PC-3 (cell line): ENCODE measurements at regions not wholly inside any gene's neighbourhood (a gene's known extent, or its start where the extent isn't known, plus 50 kb on each side); places are given as distances from the start of the nearest gene placed in this dataset.

ENCODE experiments used
- CTCF ChIP-seq: fragments of 300-600 bp; sonication (generic); conservative IDR thresholded peaks from 2 replicates; pipeline ENCODE4 v1.5.1; 2017; ENCODE audit warnings: antibody characterized with exemption, low read depth, mild to moderate bottlenecking, low read length
- EZH2 ChIP-seq: fragments of 300-600 bp; sonication (generic); IDR thresholded peaks from one replicate; pipeline ENCODE4 v1.6.1; 2017; ENCODE audit warnings: antibody characterized with exemption, mild to moderate bottlenecking, low read length; ENCODE audit not compliant: unreplicated experiment
- EZH2phosphoT487 ChIP-seq: fragments of 300-600 bp; sonication (generic); IDR thresholded peaks from 2 replicates; pipeline ENCODE4 v1.6.1; 2018; ENCODE audit warnings: mild to moderate bottlenecking, antibody characterized with exemption, low read length, borderline replicate concordance

GRCh38 chr11:37170311-37170710, 572.3 kb upstream of the RAG2 start:
- TF ChIP-seq CTCF (no peak), EZH2 (no peak), EZH2phosphoT487 (no peak)
